ENCODE measurements at regions not wholly inside any gene's neighbourhood (a gene's known extent, or its start where the extent isn't known, plus 50 kb on each side); places are given as distances from the start of the nearest gene placed in this dataset.

- TF ChIP-seq CTCF (optimal IDR thresholded peaks at IDR 0.05 in 1 of 3, IDR thresholded peaks at IDR 0.05 in 1 of 3, conservative IDR thresholded peaks at IDR 0.05 in 1 of 3; ENCODE audit: extremely low read depth in 1 of 3, insufficient read depth in 2 of 3, low read length in 3 of 3) (no peak), EZH2 (IDR thresholded peaks at IDR 0.05; ENCODE audit: low read length) (no peak)
Measured at GRCh38 chr3:25293736-25294135, 134.3 kb upstream of the RARB start.
